ENCODE measurements at regions not wholly inside any gene's neighbourhood (a gene's known extent, or its start where the extent isn't known, plus 50 kb on each side); places are given as distances from the start of the nearest gene placed in this dataset.

GRCh38 chr1:198007687-198008607, 90.8 kb downstream of the LHX9 start:
- POLR2A ChIA-PET = no interaction called here
- Mint-ChIP-seq H3K4me1 (no peaks in the 10 kb centered on the region), H3K27ac (no peak overlapping the region)

GRCh38 chr1:198014355-198014754, 97.2 kb downstream of the LHX9 start:
- peaks cover 2% of the 10 kb centered on the region for H3K36me3 Mint-ChIP-seq (ENCODE audit: low read depth)
- peaks cover 19% of the 10 kb centered on the region for H3K9me3 Mint-ChIP-seq
- DNase-seq = no peak
- no peak overlapping the region for H3K27ac Mint-ChIP-seq
- peaks cover 1% of the 10 kb centered on the region for H3K27me3 Mint-ChIP-seq
- POLR2A ChIA-PET = no interaction called here
- no peaks in the 10 kb centered on the region for H3K4me1 Mint-ChIP-seq
- CTCF ChIA-PET = no interaction called here
- H3K4me3 Mint-ChIP-seq = no peak overlapping the region

More at GRCh38 chr1:198007687-198008607, 90.8 kb downstream of the LHX9 start:
- peaks cover 26% of the 10 kb centered on the region for H3K9me3 Mint-ChIP-seq
- CTCF ChIA-PET = no interaction called here
- peaks cover 11% of the 10 kb centered on the region for H3K27me3 Mint-ChIP-seq
- no peak for DNase-seq
- peaks cover 2% of the 10 kb centered on the region for H3K36me3 Mint-ChIP-seq (ENCODE audit: low read depth)
- no peak overlapping the region for H3K4me3 Mint-ChIP-seq

DNA sequence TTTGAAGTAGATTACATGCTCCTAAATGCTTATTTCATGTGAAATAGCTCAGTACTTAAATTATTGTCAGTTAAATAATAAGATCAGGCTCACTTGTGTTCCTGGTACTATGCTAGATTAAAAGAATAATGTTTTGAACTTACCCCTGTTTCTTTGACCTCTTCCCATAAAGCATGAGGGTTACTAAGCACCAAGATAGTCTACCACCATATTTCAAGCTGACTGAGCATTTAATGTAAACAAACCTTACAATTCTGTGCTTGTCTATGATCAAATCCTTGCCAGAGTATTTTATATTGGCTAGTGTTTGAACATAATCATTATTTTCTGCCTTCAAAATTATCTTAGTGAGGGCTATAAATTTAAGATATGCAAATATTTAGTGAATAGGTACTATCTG, 98.1 kb downstream of the LHX9 start:
- H3K36me3 Mint-ChIP-seq (ENCODE audit: low read depth) = no peaks in the 10 kb centered on the region
- CTCF ChIA-PET = no interaction called here
- peaks cover 1% of the 10 kb centered on the region for H3K27me3 Mint-ChIP-seq
- H3K4me1 Mint-ChIP-seq = no peaks in the 10 kb centered on the region
- no peak for DNase-seq
- H3K9me3 Mint-ChIP-seq = peaks cover 12% of the 10 kb centered on the region
- no peak overlapping the region for H3K4me3 Mint-ChIP-seq
- H3K27ac Mint-ChIP-seq = no peak overlapping the region
- POLR2A ChIA-PET = no interaction called here

DNA sequence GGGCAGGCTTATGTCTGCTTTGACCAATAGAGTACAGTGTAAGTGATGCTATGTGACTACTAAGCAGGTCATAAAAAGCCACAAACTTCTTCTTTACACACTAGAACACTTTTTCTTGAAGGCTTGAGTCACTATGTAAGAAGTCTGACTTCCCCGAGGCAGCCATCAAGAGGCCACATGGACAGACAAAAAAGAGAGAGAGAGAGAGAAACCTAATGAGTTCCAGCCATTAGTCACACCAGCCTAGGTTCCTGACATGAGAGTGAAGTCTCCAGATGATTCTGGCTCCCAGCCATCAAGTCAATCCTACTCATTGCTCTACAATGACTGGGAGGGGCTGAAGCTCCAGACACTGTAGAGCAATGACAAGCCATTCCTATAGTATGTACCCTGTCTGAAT, 101.4 kb downstream of the LHX9 start:
- H3K9me3 Mint-ChIP-seq = no peaks in the 10 kb centered on the region
- no peaks in the 10 kb centered on the region for H3K4me1 Mint-ChIP-seq
- H3K27ac Mint-ChIP-seq = no peak overlapping the region
- ChIA-PET POLR2A (no interaction called here), CTCF (no interaction called here)
- H3K4me3 Mint-ChIP-seq = no peak overlapping the region
- no peaks in the 10 kb centered on the region for H3K36me3 Mint-ChIP-seq (ENCODE audit: low read depth)
- DNase-seq = no peak
- H3K27me3 Mint-ChIP-seq = no peaks in the 10 kb centered on the region

DNA sequence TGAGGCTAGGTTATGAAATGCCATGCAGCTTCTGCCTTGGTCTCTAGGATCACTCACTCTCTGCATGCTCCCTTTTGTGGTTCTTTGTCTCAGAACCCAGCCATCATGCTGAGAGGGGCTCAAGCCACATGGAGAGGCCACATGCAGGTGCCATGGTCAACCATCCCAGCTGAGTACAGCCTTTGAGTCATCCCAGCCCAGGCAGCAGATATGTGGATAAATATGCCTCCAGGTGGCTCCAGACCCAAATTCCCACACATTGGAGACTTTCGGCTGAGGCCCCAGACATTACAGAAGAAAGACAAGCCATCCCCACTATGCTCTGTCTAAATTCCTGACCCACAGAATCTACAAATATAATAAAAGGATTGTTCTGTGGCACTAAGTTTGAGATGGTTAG, 102.0 kb downstream of the LHX9 start:
- Mint-ChIP-seq H3K9me3 (no peaks in the 10 kb centered on the region), H3K36me3 (ENCODE audit: low read depth) (no peaks in the 10 kb centered on the region), H3K27me3 (no peaks in the 10 kb centered on the region), H3K4me3 (no peak overlapping the region), H3K4me1 (no peaks in the 10 kb centered on the region), H3K27ac (no peak overlapping the region)
- ChIA-PET CTCF (no interaction called here), POLR2A (no interaction called here)
- DNase-seq = no peak

GRCh38 chr1:198024336-198024735, 107.2 kb downstream of the LHX9 start:
- peaks cover 11% of the 10 kb centered on the region for H3K27me3 Mint-ChIP-seq
- H3K4me1 Mint-ChIP-seq = no peaks in the 10 kb centered on the region
- ChIA-PET POLR2A (no interaction called here), CTCF (no interaction called here)
- no peak for DNase-seq
- no peak overlapping the region for H3K4me3 Mint-ChIP-seq
- H3K9me3 Mint-ChIP-seq = no peaks in the 10 kb centered on the region
- H3K27ac Mint-ChIP-seq = no peak overlapping the region
- H3K36me3 Mint-ChIP-seq (ENCODE audit: low read depth) = no peaks in the 10 kb centered on the region

DNA sequence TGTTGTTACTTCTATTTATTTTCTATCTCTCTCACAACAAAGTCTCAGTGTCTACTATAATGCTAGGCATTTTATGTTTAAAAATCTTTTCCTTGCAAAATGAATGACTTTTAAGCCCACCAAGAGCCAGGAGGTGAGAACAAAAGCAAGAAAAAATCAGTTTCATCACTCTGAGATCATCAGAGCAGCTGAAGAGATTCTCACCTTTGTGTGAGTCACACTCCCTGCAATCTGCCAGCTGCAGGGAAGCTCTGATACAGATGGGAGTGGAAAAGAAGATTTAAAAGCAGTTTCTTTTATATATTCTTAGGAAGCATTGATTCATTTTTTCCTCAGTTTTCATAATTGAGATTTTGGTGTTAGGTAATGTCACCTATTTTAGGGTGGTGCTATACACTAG, 107.6 kb downstream of the LHX9 start:
- Mint-ChIP-seq H3K4me1 (no peaks in the 10 kb centered on the region), H3K27me3 (peaks cover 13% of the 10 kb centered on the region), H3K4me3 (no peak overlapping the region), H3K36me3 (ENCODE audit: low read depth) (no peaks in the 10 kb centered on the region), H3K9me3 (no peaks in the 10 kb centered on the region), H3K27ac (no peak overlapping the region)
- ChIA-PET CTCF (no interaction called here), POLR2A (no interaction called here)
- DNase-seq = no peak

GRCh38 chr1:198030682-198031081, 113.5 kb downstream of the LHX9 start:
- no peaks in the 10 kb centered on the region for H3K9me3 Mint-ChIP-seq
- peaks cover 11% of the 10 kb centered on the region for H3K27me3 Mint-ChIP-seq
- ChIA-PET CTCF (interaction anchor here (2.3 kb wide), 1 partner anchor 14 kb away, joined by 8 read pairs; no protein-coding TSS in a partner anchor), POLR2A (no interaction called here)
- DNase-seq = no peak
- H3K4me3 Mint-ChIP-seq = no peak overlapping the region
- H3K4me1 Mint-ChIP-seq = peaks cover 5% of the 10 kb centered on the region
- no peak overlapping the region for H3K27ac Mint-ChIP-seq
- H3K36me3 Mint-ChIP-seq (ENCODE audit: low read depth) = no peaks in the 10 kb centered on the region

- ChIA-PET POLR2A (no interaction called here), CTCF (interaction anchor here (2.3 kb wide), 1 partner anchor 14 kb away, joined by 8 read pairs; no protein-coding TSS in a partner anchor)
- H3K4me1 Mint-ChIP-seq = peaks cover 5% of the 10 kb centered on the region
- H3K27me3 Mint-ChIP-seq = peaks cover 11% of the 10 kb centered on the region
- H3K9me3 Mint-ChIP-seq = no peaks in the 10 kb centered on the region
- no peak overlapping the region for H3K4me3 Mint-ChIP-seq
- no peak for DNase-seq
- H3K27ac Mint-ChIP-seq = no peak overlapping the region
- H3K36me3 Mint-ChIP-seq (ENCODE audit: low read depth) = no peaks in the 10 kb centered on the region
Measured at GRCh38 chr1:198031086-198031485, 113.9 kb downstream of the LHX9 start.

GRCh38 chr1:198032668-198033067, 115.5 kb downstream of the LHX9 start:
- DNase-seq = no peak
- Mint-ChIP-seq H3K36me3 (ENCODE audit: low read depth) (no peaks in the 10 kb centered on the region), H3K4me3 (no peak overlapping the region), H3K27me3 (peaks cover 8% of the 10 kb centered on the region), H3K9me3 (no peaks in the 10 kb centered on the region), H3K4me1 (peaks cover 5% of the 10 kb centered on the region), H3K27ac (no peak overlapping the region)
- POLR2A ChIA-PET = no interaction called here
- CTCF ChIA-PET = interaction anchor here (0.5 to 2.3 kb wide), 2 partner anchors 12 to 317 kb away, joined by 3 to 8 read pairs; no protein-coding TSS in a partner anchor

GRCh38 chr1:198040880-198041279, 115.9 kb upstream of the NEK7 start:
- no peaks in the 10 kb centered on the region for H3K27me3 Mint-ChIP-seq
- ChIA-PET CTCF (interaction anchor here (0.7 kb wide), 1 partner anchor 1008 kb away, joined by 3 read pairs; no protein-coding TSS in a partner anchor), POLR2A (no interaction called here)
- H3K4me1 Mint-ChIP-seq = no peaks in the 10 kb centered on the region
- peaks cover 2% of the 10 kb centered on the region for H3K9me3 Mint-ChIP-seq
- no peak overlapping the region for H3K27ac Mint-ChIP-seq
- DNase-seq = no peak
- H3K36me3 Mint-ChIP-seq (ENCODE audit: low read depth) = no peaks in the 10 kb centered on the region
- H3K4me3 Mint-ChIP-seq = no peak overlapping the region

DNA sequence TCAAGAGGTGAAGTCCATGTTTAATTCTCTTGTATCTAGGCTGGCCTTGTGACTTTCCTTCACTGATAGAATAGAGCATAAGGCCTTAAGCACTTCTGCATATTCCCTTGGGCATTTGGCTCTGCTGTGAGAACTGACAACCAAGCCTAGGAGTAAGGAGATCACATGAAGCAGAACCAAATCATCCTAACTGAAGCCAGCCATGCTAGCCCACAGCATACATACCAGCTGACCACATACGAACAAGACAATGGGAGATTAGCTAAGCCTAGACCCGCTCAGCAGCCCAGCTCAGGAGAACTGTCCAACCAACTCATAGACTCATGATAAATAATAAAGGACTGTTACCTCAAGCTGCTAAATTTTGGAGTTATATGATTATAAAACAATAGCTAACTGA, 114.6 kb upstream of the NEK7 start:
- ChIA-PET POLR2A (no interaction called here), CTCF (no interaction called here)
- H3K36me3 Mint-ChIP-seq (ENCODE audit: low read depth) = peaks cover 5% of the 10 kb centered on the region

GRCh38 chr1:198047913-198048312, 108.9 kb upstream of the NEK7 start:
- Mint-ChIP-seq H3K9me3 (peaks cover 29% of the 10 kb centered on the region), H3K27me3 (peaks cover 2% of the 10 kb centered on the region), H3K4me3 (peak overlapping the region; percentile 13), H3K36me3 (ENCODE audit: low read depth) (peaks cover 33% of the 10 kb centered on the region), H3K4me1 (peaks cover 27% of the 10 kb centered on the region), H3K27ac (peak overlapping the region; percentile 84)
- DNase-seq = peak; percentile 63
- POLR2A ChIA-PET = interaction anchor here (0.7 kb wide), 1 partner anchor 127 kb away, joined by 3 read pairs; no protein-coding TSS in a partner anchor
- CTCF ChIA-PET = no interaction called here

More for the DNA sequence above, 114.6 kb upstream of the NEK7 start:
- Mint-ChIP-seq H3K27ac (no peak overlapping the region), H3K9me3 (peaks cover 6% of the 10 kb centered on the region), H3K4me3 (no peak overlapping the region), H3K27me3 (no peaks in the 10 kb centered on the region), H3K4me1 (peaks cover 5% of the 10 kb centered on the region)
- no peak for DNase-seq

- peaks cover 34% of the 10 kb centered on the region for H3K4me1 Mint-ChIP-seq
- peaks cover 7% of the 10 kb centered on the region for H3K27me3 Mint-ChIP-seq
- no peak overlapping the region for H3K27ac Mint-ChIP-seq
- peaks cover 16% of the 10 kb centered on the region for H3K9me3 Mint-ChIP-seq
- peaks cover 16% of the 10 kb centered on the region for H3K36me3 Mint-ChIP-seq (ENCODE audit: low read depth)
- ChIA-PET CTCF (interaction anchor here (1.0 kb wide), 1 partner anchor 9 kb away, joined by 3 read pairs; no protein-coding TSS in a partner anchor), POLR2A (no interaction called here)
- DNase-seq = no peak
- H3K4me3 Mint-ChIP-seq = no peak overlapping the region
Measured at GRCh38 chr1:198054510-198054909, 102.3 kb upstream of the NEK7 start.

Measured in activated CD4-positive, alpha-beta T cell treated with anti-CD3 and anti-CD28 coated beads, Interleukin-2, amount 10 ng/mL, durations not matched to agents 7 days and 5 days (primary cell).